ENCODE measurements at regions not wholly inside any gene's neighbourhood (a gene's known extent, or its start where the extent isn't known, plus 50 kb on each side); places are given as distances from the start of the nearest gene placed in this dataset.

- no peak for DNase-seq
Measured at GRCh38 chr20:6562111-6562510, 205.4 kb upstream of the BMP2 start.

- DNase-seq: no peak
Measured at GRCh38 chr20:6560978-6561377, 206.5 kb upstream of the BMP2 start.

- DNase-seq: no peak
Measured at GRCh38 chr20:6559791-6560190, 207.7 kb upstream of the BMP2 start.

- DNase-seq: no peak
Measured at GRCh38 chr20:6558341-6558740, 209.1 kb upstream of the BMP2 start.

GRCh38 chr20:6533761-6534479, 233.6 kb upstream of the BMP2 start:
- peak in 3 of 51 donors; percentile 0 to 1 (median 1) for DNase-seq

- no peak for DNase-seq
Measured at GRCh38 chr20:6533351-6533750, 234.1 kb upstream of the BMP2 start.

- no peak for DNase-seq
Measured at GRCh38 chr20:6530779-6531315, 236.6 kb upstream of the BMP2 start.

- DNase-seq: no peak
Measured at GRCh38 chr20:6530254-6530653, 237.2 kb upstream of the BMP2 start.

- no peak for DNase-seq
Measured at GRCh38 chr20:6525447-6526303, 241.8 kb upstream of the BMP2 start.

- no peak for DNase-seq
Measured at GRCh38 chr20:6524305-6524704, 243.2 kb upstream of the BMP2 start.

GRCh38 chr20:6519556-6519955, 247.9 kb upstream of the BMP2 start:
- DNase-seq: no peak

- DNase-seq: no peak
Measured at GRCh38 chr20:6515261-6515660, 252.2 kb upstream of the BMP2 start.

GRCh38 chr20:6513599-6513998, 253.9 kb upstream of the BMP2 start:
- no peak for DNase-seq

GRCh38 chr20:6509374-6509773, 258.1 kb upstream of the BMP2 start:
- no peak for DNase-seq

- no peak for DNase-seq
Measured at GRCh38 chr20:6506906-6507305, 260.6 kb upstream of the BMP2 start.

GRCh38 chr20:6504826-6505225, 262.7 kb upstream of the BMP2 start:
- no peak for DNase-seq

- no peak for DNase-seq
Measured at GRCh38 chr20:6504179-6504578, 263.3 kb upstream of the BMP2 start.

- no peak for DNase-seq
Measured at GRCh38 chr20:6502999-6503398, 264.5 kb upstream of the BMP2 start.

- no peak for DNase-seq
Measured at GRCh38 chr20:6502219-6502618, 265.3 kb upstream of the BMP2 start.

GRCh38 chr20:6501061-6501460, 266.4 kb upstream of the BMP2 start:
- DNase-seq: no peak

- no peak for DNase-seq
Measured at GRCh38 chr20:6499566-6499965, 267.9 kb upstream of the BMP2 start.

GRCh38 chr20:6496874-6497273, 270.6 kb upstream of the BMP2 start:
- DNase-seq: no peak

GRCh38 chr20:6495907-6496306, 271.6 kb upstream of the BMP2 start:
- no peak for DNase-seq

Measured in hypothalamus (tissue), 51 donors.